ENCODE measurements at regions not wholly inside any gene's neighbourhood (a gene's known extent, or its start where the extent isn't known, plus 50 kb on each side); places are given as distances from the start of the nearest gene placed in this dataset.

GRCh38 chr12:19988948-19989347 is 379.4 kb upstream of the PDE3A start (continued):
- TF ChIP-seq SP1 (CRISPR knock-in tag; conservative IDR thresholded peaks at IDR 0.05): no peak
- no peak for TF ChIP-seq PREB (CRISPR knock-in tag; IDR thresholded peaks at IDR 0.05; ENCODE audit: borderline replicate concordance)
- TF ChIP-seq ZNF263 (CRISPR knock-in tag; IDR thresholded peaks at IDR 0.05; ENCODE audit: low read depth): no peak
- TF ChIP-seq RORB (CRISPR knock-in tag; IDR thresholded peaks at IDR 0.05): no peak
- TF ChIP-seq TCF7 (CRISPR knock-in tag; IDR thresholded peaks at IDR 0.05; ENCODE audit: low read depth): no peak

GRCh38 chr12:19991146-19991545 is 377.2 kb upstream of the PDE3A start:
- no peaks in the 10 kb centered on the region for H3K27me3 Mint-ChIP-seq (ENCODE audit: low read depth)
- no peak for ATAC-seq
- H3K9me3 Mint-ChIP-seq: peaks cover 5% of the 10 kb centered on the region
- no peak overlapping the region for H3K27ac Mint-ChIP-seq
- ChIA-PET CTCF (interaction anchor here (0.6 kb wide), 1 partner anchor 23 kb away, joined by 3 read pairs; no protein-coding TSS in a partner anchor), POLR2A (no interaction called here)
- no peak for DNase-seq (ENCODE audit: low spot score)
- H3K4me1 Mint-ChIP-seq: no peaks in the 10 kb centered on the region
- no peaks in the 10 kb centered on the region for H3K36me3 Mint-ChIP-seq
- no peak overlapping the region for H3K4me3 Mint-ChIP-seq
- no peak for TF ChIP-seq GRHL2 (CRISPR knock-in tag; IDR thresholded peaks at IDR 0.05; ENCODE audit: insufficient replicate concordance, severe bottlenecking)
- TF ChIP-seq ATF2 (CRISPR knock-in tag; IDR thresholded peaks at IDR 0.05; ENCODE audit: borderline replicate concordance, low read depth): no peak
- no peak for TF ChIP-seq ZNF532 (CRISPR knock-in tag; IDR thresholded peaks at IDR 0.05; ENCODE audit: borderline replicate concordance)
- no peak for TF ChIP-seq GTF2I (CRISPR knock-in tag; conservative IDR thresholded peaks at IDR 0.05)
- TF ChIP-seq RELA (CRISPR knock-in tag; IDR thresholded peaks at IDR 0.05; ENCODE audit: borderline replicate concordance): no peak
- TF ChIP-seq OVOL2 (CRISPR knock-in tag; IDR thresholded peaks at IDR 0.05; ENCODE audit: borderline replicate concordance): no peak
- TF ChIP-seq JAZF1 (CRISPR knock-in tag; IDR thresholded peaks at IDR 0.05): no peak
- no peak for TF ChIP-seq NR2C2 (CRISPR knock-in tag; IDR thresholded peaks at IDR 0.05)
- no peak for TF ChIP-seq ZBTB43 (CRISPR knock-in tag; IDR thresholded peaks at IDR 0.05)
- no peak for TF ChIP-seq EMX1 (CRISPR knock-in tag; IDR thresholded peaks at IDR 0.05)
- TF ChIP-seq PRDM15 (CRISPR knock-in tag; IDR thresholded peaks at IDR 0.05): no peak
- no peak for TF ChIP-seq SOX15 (CRISPR knock-in tag; IDR thresholded peaks at IDR 0.05)
- no peak for TF ChIP-seq NR1H2 (CRISPR knock-in tag; IDR thresholded peaks at IDR 0.05)
- no peak for TF ChIP-seq ZNF671 (CRISPR knock-in tag; IDR thresholded peaks at IDR 0.05)
- no peak for TF ChIP-seq CTCF (IDR thresholded peaks at IDR 0.05)
- no peak for TF ChIP-seq HMGXB4 (CRISPR knock-in tag; IDR thresholded peaks at IDR 0.05)
